Occipital lobe (tissue), 1 donor: ENCODE measurements at regions not wholly inside any gene's neighbourhood (a gene's known extent, or its start where the extent isn't known, plus 50 kb on each side); places are given as distances from the start of the nearest gene placed in this dataset.

ENCODE experiments used
- DNase-seq: peaks from one replicate; lab custom pipeline; 2025; lab: John Stamatoyannopoulos, UW

- no peak for DNase-seq
These were observed 1918.8 kb downstream of the EFNA5 start for GRCh38 chr5:105751908-105752307.

GRCh38 chr5:105745111-105745510, 1925.6 kb downstream of the EFNA5 start:
- no peak for DNase-seq

- DNase-seq, result no peak
These were observed 1930.5 kb downstream of the EFNA5 start for GRCh38 chr5:105740242-105740641.

GRCh38 chr5:105739732-105740131, 1931.0 kb downstream of the EFNA5 start:
- DNase-seq, result no peak

- DNase-seq, result no peak
These were observed 1935.0 kb downstream of the EFNA5 start for GRCh38 chr5:105735704-105736103.

- DNase-seq, result no peak
These were observed 1939.8 kb downstream of the EFNA5 start for GRCh38 chr5:105730982-105731381.

- no peak for DNase-seq
These were observed 1944.6 kb downstream of the EFNA5 start for GRCh38 chr5:105726093-105726492.

GRCh38 chr5:105708442-105708841, 1962.3 kb downstream of the EFNA5 start:
- DNase-seq, result no peak

GRCh38 chr5:105702323-105702722, 1968.4 kb downstream of the EFNA5 start:
- no peak for DNase-seq

GRCh38 chr5:105696440-105696839, 1974.3 kb downstream of the EFNA5 start:
- DNase-seq, result no peak

GRCh38 chr5:105695941-105696340, 1974.8 kb downstream of the EFNA5 start:
- DNase-seq, result no peak

- no peak for DNase-seq
These were observed 1981.1 kb downstream of the EFNA5 start for GRCh38 chr5:105689596-105689995.

- DNase-seq, result no peak
These were observed 1982.4 kb downstream of the EFNA5 start for GRCh38 chr5:105688227-105688792.

- no peak for DNase-seq
These were observed 1983.2 kb downstream of the EFNA5 start for GRCh38 chr5:105687493-105687892.

- DNase-seq, result no peak
These were observed 1984.9 kb downstream of the EFNA5 start for GRCh38 chr5:105685884-105686283.

- DNase-seq, result no peak
These were observed 1985.9 kb downstream of the EFNA5 start for GRCh38 chr5:105684799-105685198.

- DNase-seq, result no peak
These were observed 1989.8 kb downstream of the EFNA5 start for GRCh38 chr5:105680858-105681475.

- DNase-seq, result no peak
These were observed 1993.4 kb downstream of the EFNA5 start for GRCh38 chr5:105677291-105677690.

GRCh38 chr5:105670596-105670995, 2000.1 kb downstream of the EFNA5 start:
- DNase-seq, result no peak

- no peak for DNase-seq
These were observed 2007.1 kb downstream of the EFNA5 start for GRCh38 chr5:105663671-105664070.

- DNase-seq, result no peak
These were observed 2011.3 kb downstream of the EFNA5 start for GRCh38 chr5:105659396-105659795.

GRCh38 chr5:105640328-105640727, 2030.4 kb downstream of the EFNA5 start:
- no peak for DNase-seq

GRCh38 chr5:105639511-105639910, 2031.2 kb downstream of the EFNA5 start:
- no peak for DNase-seq

- DNase-seq, result no peak
These were observed 2031.7 kb downstream of the EFNA5 start for GRCh38 chr5:105639068-105639467.
